H1 (cell line): ENCODE measurements at regions not wholly inside any gene's neighbourhood (a gene's known extent, or its start where the extent isn't known, plus 50 kb on each side); places are given as distances from the start of the nearest gene placed in this dataset.

Experiments
- CTCF ChIA-PET: fragments of 300-600 bp; sonication (Branson Sonifier 250); formaldehyde crosslinking; loops from one replicate; lab custom pipeline; 2021; ENCODE audit not compliant: partially characterized antibody; lab: Charles Lee
- POLR2A ChIA-PET: fragments of 300-600 bp; sonication (Branson Sonifier 250); formaldehyde crosslinking; loops from one replicate; lab custom pipeline; 2021; ENCODE audit warnings: inconsistent platforms; ENCODE audit not compliant: partially characterized antibody; lab: Charles Lee
- DNase-seq, 2 experiments: peaks; one replicate each; pipeline versions ENCODE4 v3.0.0 to v3.0.0-alpha.2; 2010 to 2022; ENCODE audit warnings: low spot score in 2 of 2, low read depth in 1 of 2, mixed read lengths in 1 of 2
- FAIRE-seq: peaks from 2 replicates; lab custom pipeline; 2011; peaks lifted over from hg19 to GRCh38; lab: Jason Lieb, UNC
- H2AFZ ChIP-seq: 2 replicates; pipeline ENCODE4 v1.8.1; 2012; ENCODE audit warnings: low read length, inconsistent platforms
- H2AK5ac ChIP-seq: 2 replicates; pipeline ENCODE4 v1.6.1; 2013; ENCODE audit warnings: low read depth, low read length
- H2BK120ac ChIP-seq: replicated peaks from 2 replicates; pipeline ENCODE3; 2013; ENCODE audit warnings: low read depth, low read length, inconsistent platforms
- H2BK12ac ChIP-seq: 2 replicates; pipeline ENCODE4 v1.6.1; 2013; ENCODE audit warnings: low read depth, low read length
- H2BK15ac ChIP-seq: 2 replicates; pipeline ENCODE4 v1.6.1; 2013; ENCODE audit warnings: low read length
- H2BK20ac ChIP-seq: 2 replicates; pipeline ENCODE4 v1.6.1; 2013; ENCODE audit warnings: low read length
- H2BK5ac ChIP-seq: 2 replicates; pipeline ENCODE4 v1.6.1; 2013; ENCODE audit warnings: low read depth, low read length
- H3K14ac ChIP-seq: 2 replicates; pipeline ENCODE4 v1.6.1; 2013; ENCODE audit warnings: inconsistent platforms; ENCODE audit not compliant: insufficient read length
- H3K18ac ChIP-seq: 2 replicates; pipeline ENCODE4 v1.6.1; 2013; ENCODE audit warnings: low read length; ENCODE audit errors: extremely low read depth
- H3K23ac ChIP-seq: 2 replicates; pipeline ENCODE4 v1.6.1; 2013; ENCODE audit warnings: inconsistent platforms; ENCODE audit not compliant: insufficient read length
- H3K23me2 ChIP-seq: 2 replicates; pipeline ENCODE4 v1.6.1; 2013; ENCODE audit warnings: low read depth, low read length
- H3K27ac ChIP-seq: 2 replicates; pipeline ENCODE4 v1.6.1; 2011; ENCODE audit warnings: low read depth, low read length, inconsistent platforms
- H3K27me3 ChIP-seq, 4 experiments: replicated peaks in 1 of 4; 1 replicate in 1 of 4; 2 replicates in 3 of 4; pipeline versions ENCODE4 v1.6.1 to v1.8.1; 2011 to 2013; ENCODE audit warnings: low read length in 3 of 4, mild to moderate bottlenecking in 3 of 4, inconsistent platforms in 2 of 4, mixed read lengths in 2 of 4, moderate library complexity in 1 of 4; ENCODE audit not compliant: control insufficient read depth in 3 of 4, insufficient read depth in 3 of 4; ENCODE audit errors: extremely low read depth in 1 of 4
- H3K36me3 ChIP-seq, 4 experiments: 2 replicates each; pipeline versions ENCODE4 v1.6.1 to v1.8.1; 2011 to 2013; ENCODE audit warnings: mild to moderate bottlenecking in 4 of 4, low read length in 3 of 4, moderate library complexity in 2 of 4, control low read depth in 1 of 4, inconsistent platforms in 1 of 4; ENCODE audit not compliant: insufficient read depth in 4 of 4, control insufficient read depth in 2 of 4
- H3K4ac ChIP-seq: replicated peaks from 2 replicates; pipeline ENCODE3; 2013; ENCODE audit warnings: low read length, low read depth, mixed read lengths, inconsistent platforms; ENCODE audit not compliant: insufficient read length
- H3K4me1 ChIP-seq, 4 experiments: replicated peaks in 1 of 4; 1 replicate in 1 of 4; 2 replicates in 3 of 4; pipeline versions ENCODE4 v1.6.1 to v1.8.1; 2011 to 2013; ENCODE audit warnings: low read length in 3 of 4, inconsistent platforms in 2 of 4, mixed read lengths in 1 of 4; ENCODE audit not compliant: insufficient read depth in 4 of 4, control insufficient read depth in 3 of 4
- H3K4me2 ChIP-seq, 2 experiments: 2 replicates each; pipeline versions ENCODE4 v1.6.1 to v1.8.1; 2011 to 2013; ENCODE audit warnings: low read depth in 2 of 2, low read length in 2 of 2, control low read depth in 1 of 2, inconsistent platforms in 1 of 2, mild to moderate bottlenecking in 1 of 2; ENCODE audit not compliant: insufficient read depth in 1 of 2
- H3K4me3 ChIP-seq, 4 experiments: fragments of 200-600, 300-600 bp in 1 of 4; sonication (generic), shearing (Covaris generic), sonication (Bioruptor Twin) in 1 of 4; 2 replicates each; pipeline versions ENCODE4 v1.5.1 to v1.8.1; 2011 to 2016; ENCODE audit warnings: low read length in 4 of 4, low read depth in 3 of 4, control low read depth in 2 of 4, inconsistent platforms in 2 of 4, mild to moderate bottlenecking in 2 of 4, mixed read lengths in 1 of 4, moderate library complexity in 1 of 4; ENCODE audit not compliant: insufficient read depth in 2 of 4; ENCODE audit errors: extremely low read depth in 1 of 4
- H3K56ac ChIP-seq: replicated peaks from 2 replicates; pipeline ENCODE3; 2013; ENCODE audit warnings: low read depth, mild to moderate bottlenecking, mixed read lengths, low read length, inconsistent platforms; ENCODE audit not compliant: insufficient read length
- H3K79me1 ChIP-seq: 2 replicates; pipeline ENCODE4 v1.6.1; 2013; ENCODE audit warnings: low read depth, low read length, control low read depth
- H3K79me2 ChIP-seq, 2 experiments: 2 replicates each; pipeline versions ENCODE4 v1.6.1 to v1.8.1; 2012 to 2013; ENCODE audit warnings: low read length in 2 of 2, mild to moderate bottlenecking in 2 of 2, inconsistent platforms in 1 of 2; ENCODE audit not compliant: insufficient read depth in 2 of 2, control insufficient read depth in 1 of 2
- H3K9ac ChIP-seq, 4 experiments: replicated peaks in 1 of 4; 1 replicate in 1 of 4; 2 replicates in 3 of 4; pipeline versions ENCODE4 v1.6.1 to v1.8.1; 2011 to 2013; ENCODE audit warnings: low read depth in 3 of 4, low read length in 3 of 4, control low read depth in 2 of 4, mild to moderate bottlenecking in 2 of 4, moderate library complexity in 2 of 4, inconsistent platforms in 1 of 4; ENCODE audit errors: extremely low read depth in 1 of 4
- H3K9me3 ChIP-seq, 2 experiments: 2 replicates each; pipeline versions ENCODE4 v1.6.1 to v1.8.1; 2012 to 2013; ENCODE audit warnings: mild to moderate bottlenecking in 2 of 2, moderate library complexity in 2 of 2, control low read depth in 1 of 2, inconsistent platforms in 1 of 2, low read depth in 1 of 2, low read length in 1 of 2, mixed read lengths in 1 of 2; ENCODE audit not compliant: insufficient read depth in 2 of 2
- H4K20me1 ChIP-seq, 2 experiments: replicated peaks in 1 of 2; 2 replicates each; pipeline versions ENCODE3 to v1.8.1; 2011 to 2013; ENCODE audit warnings: inconsistent platforms in 2 of 2, low read length in 2 of 2, mild to moderate bottlenecking in 1 of 2; ENCODE audit not compliant: insufficient read depth in 2 of 2, control insufficient read depth in 1 of 2
- H4K5ac ChIP-seq: 2 replicates; pipeline ENCODE4 v1.6.1; 2013; ENCODE audit warnings: low read length, low read depth, mixed read lengths, inconsistent platforms; ENCODE audit not compliant: insufficient read length
- H4K8ac ChIP-seq: 2 replicates; pipeline ENCODE4 v1.8.0; 2013; ENCODE audit warnings: mild to moderate bottlenecking, moderate library complexity, low read length, inconsistent platforms; ENCODE audit not compliant: insufficient read depth; ENCODE audit errors: extremely low read depth
- H4K91ac ChIP-seq: replicated peaks from 2 replicates; pipeline ENCODE3; 2013; ENCODE audit warnings: low read length, mixed read lengths, inconsistent platforms; ENCODE audit not compliant: insufficient read length
- HDAC6 ChIP-seq: IDR thresholded peaks from one replicate; pipeline ENCODE4 v1.7.1; 2012; ENCODE audit warnings: low read depth, mild to moderate bottlenecking, inconsistent platforms, low read length, moderate library complexity
- JUND ChIP-seq: IDR thresholded peaks from 2 replicates; pipeline ENCODE4 v1.6.1; 2011; ENCODE audit warnings: mild to moderate bottlenecking, improper control_type of control experiment, low read length
- KDM1A ChIP-seq: fragments of 200-600, 300-600 bp; sonication (generic); IDR thresholded peaks from 2 replicates; pipeline ENCODE4 v1.7.1; 2016; ENCODE audit warnings: mild to moderate bottlenecking, low read length, borderline replicate concordance
- POLR2A ChIP-seq, 2 experiments: IDR thresholded peaks; 1 replicate in 1 of 2; 2 replicates in 1 of 2; pipeline ENCODE4 v1.6.1; 2011; ENCODE audit warnings: low read depth in 2 of 2, low read length in 2 of 2, mild to moderate bottlenecking in 2 of 2; ENCODE audit errors: control extremely low read depth in 1 of 2
- RNF2 ChIP-seq: fragments of 200-900, 300-1000 bp; sonication (generic); IDR thresholded peaks from 2 replicates; pipeline ENCODE4 v1.7.1; 2016; ENCODE audit warnings: borderline replicate concordance, low read depth, mild to moderate bottlenecking, antibody characterized with exemption, low read length; ENCODE audit not compliant: poor library complexity, severe bottlenecking; ENCODE audit errors: missing control alignments
- SIX5 ChIP-seq: IDR thresholded peaks from 2 replicates; pipeline ENCODE4 v1.6.1; 2011; ENCODE audit warnings: mild to moderate bottlenecking, low read depth, low read length
- TAF7 ChIP-seq: optimal IDR thresholded peaks from 2 replicates; pipeline ENCODE3; 2011; ENCODE audit warnings: low read depth, mild to moderate bottlenecking, inconsistent platforms, low read length, moderate library complexity, borderline replicate concordance
- TCF12 ChIP-seq: IDR thresholded peaks from 2 replicates; pipeline ENCODE4 v1.6.1; 2011; ENCODE audit warnings: low read depth, mild to moderate bottlenecking, low read length
- ZNF274 ChIP-seq: IDR thresholded peaks from 2 replicates; pipeline ENCODE4 v1.7.0; 2012; ENCODE audit warnings: low read length, borderline replicate concordance; ENCODE audit errors: extremely low read depth

DNA sequence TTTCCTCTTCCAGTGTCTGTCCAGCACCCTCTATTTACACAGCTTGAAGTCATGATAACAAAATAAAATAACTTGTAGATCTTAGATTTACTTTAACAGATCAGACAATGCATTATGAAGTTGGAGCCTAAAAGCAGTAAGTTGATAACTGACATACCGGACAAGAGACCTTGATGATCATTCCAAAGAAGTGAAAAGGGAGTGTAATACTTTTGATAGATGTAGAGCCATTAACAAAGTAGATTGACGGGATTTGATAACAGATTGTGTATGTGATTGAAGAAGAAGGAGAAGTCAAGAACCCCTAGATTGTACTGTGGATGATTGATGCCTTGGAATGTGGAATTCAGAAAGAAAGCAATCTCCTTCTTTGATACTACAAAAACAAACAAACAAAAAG lies 403.8 kb upstream of the MGAT4C start (continued):
- no peak for TF ChIP-seq HDAC6

DNA sequence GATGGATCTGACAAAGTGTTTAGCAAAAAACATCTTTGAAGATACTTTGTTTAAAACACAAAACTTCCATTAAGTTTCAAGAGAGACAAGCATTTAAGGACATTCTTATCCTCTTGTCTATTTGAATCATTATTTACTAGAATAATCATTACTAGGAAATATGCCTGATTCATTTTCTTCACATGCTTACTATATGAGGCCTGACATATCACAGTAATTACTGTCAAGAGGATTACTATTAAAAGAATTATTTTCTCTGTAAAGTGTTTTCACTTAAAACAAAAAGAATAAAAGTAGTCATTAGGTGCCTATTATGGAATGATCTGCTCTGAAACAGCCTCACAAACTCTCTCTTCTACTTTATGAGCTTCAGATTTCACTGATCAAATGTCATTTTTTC lies 402.1 kb upstream of the MGAT4C start:
- H3K9ac ChIP-seq = no peak overlapping the region
- POLR2A ChIA-PET = no interaction called here
- no peak overlapping the region for H3K23ac ChIP-seq
- H2BK5ac ChIP-seq = no peak overlapping the region
- H2BK12ac ChIP-seq = no peak overlapping the region
- no peaks in the 10 kb centered on the region for H3K9me3 ChIP-seq
- no peaks in the 10 kb centered on the region for H3K23me2 ChIP-seq
- H3K56ac ChIP-seq = no peak overlapping the region
- no peaks in the 10 kb centered on the region for H3K79me2 ChIP-seq
- H3K4me1 ChIP-seq = no peaks in the 10 kb centered on the region
- H2AK5ac ChIP-seq = no peak overlapping the region
- DNase-seq = no peak
- H2BK120ac ChIP-seq = no peak overlapping the region
- H3K36me3 ChIP-seq = no peaks in the 10 kb centered on the region
- H4K20me1 ChIP-seq = no peaks in the 10 kb centered on the region
- H3K18ac ChIP-seq = no peak overlapping the region
- H3K14ac ChIP-seq = no peak overlapping the region
- H4K5ac ChIP-seq = no peak overlapping the region
- H4K8ac ChIP-seq = no peak overlapping the region
- H3K4me2 ChIP-seq = no peak overlapping the region
- no peak for FAIRE-seq
- no peaks in the 10 kb centered on the region for H3K27me3 ChIP-seq
- H2BK15ac ChIP-seq = no peak overlapping the region
- no peak overlapping the region for H2AFZ ChIP-seq
- CTCF ChIA-PET = no interaction called here
- H4K91ac ChIP-seq = no peak overlapping the region
- H3K4ac ChIP-seq = no peak overlapping the region
- no peak overlapping the region for H2BK20ac ChIP-seq
- H3K79me1 ChIP-seq = no peaks in the 10 kb centered on the region
- no peak overlapping the region for H3K27ac ChIP-seq
- TF ChIP-seq SIX5 (no peak), POLR2A (IDR thresholded peaks at IDR 0.05; ENCODE audit: control extremely low read depth in 1 of 2, low read depth in 2 of 2, low read length in 2 of 2) (no peak), TCF12 (no peak), ZNF274 (no peak), JUND (no peak), RNF2 (no peak), TAF7 (no peak), KDM1A (no peak)
- H3K4me3 ChIP-seq = no peak overlapping the region
